GM12801 (cell line): ENCODE measurements at regions not wholly inside any gene's neighbourhood (a gene's known extent, or its start where the extent isn't known, plus 50 kb on each side); places are given as distances from the start of the nearest gene placed in this dataset.

Experiments used
- CTCF ChIP-seq: IDR thresholded peaks from one replicate; pipeline ENCODE4 v1.5.1; 2011; ENCODE audit warnings: control low read depth; ENCODE audit not compliant: insufficient read length; ENCODE audit errors: extremely low read depth

DNA sequence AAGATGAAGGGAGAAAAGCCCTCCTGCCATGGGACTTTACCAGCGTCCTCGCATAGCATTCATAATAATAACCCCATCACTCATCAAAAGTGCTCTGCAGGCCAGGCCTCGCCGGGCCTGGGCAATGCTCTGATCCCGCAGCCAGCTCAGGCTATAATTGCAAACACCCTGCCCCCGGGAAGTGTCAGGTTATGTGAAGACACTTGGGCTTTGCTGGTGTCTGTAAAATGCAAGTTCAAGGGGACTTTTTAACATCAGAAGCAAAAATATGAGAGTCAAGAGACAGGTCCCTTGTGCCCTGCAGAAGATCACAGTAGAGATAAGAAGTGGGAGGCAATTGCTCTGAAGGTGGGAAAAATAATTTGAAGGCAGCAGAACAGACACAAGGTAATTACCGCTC, 381.0 kb downstream of the MAFB start:
- TF ChIP-seq CTCF = no peak

DNA sequence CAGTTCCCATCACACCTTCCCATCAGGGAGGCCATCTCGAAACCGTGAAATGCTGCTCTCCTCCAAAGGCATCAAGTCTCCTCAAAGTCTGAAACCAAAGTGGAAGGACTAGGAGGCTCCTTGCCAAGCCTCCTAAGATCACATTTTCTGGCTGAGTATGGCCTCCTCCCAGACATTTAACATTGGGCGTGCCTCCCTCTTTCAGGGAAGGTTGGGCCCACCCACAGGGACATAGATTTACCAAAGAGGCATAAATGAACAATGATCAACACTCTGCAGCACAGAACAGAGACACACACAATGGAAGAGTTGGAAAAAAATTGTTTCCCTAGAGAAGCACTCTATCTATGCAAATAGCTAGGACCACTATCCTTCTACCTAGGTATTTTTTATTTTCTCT, 381.8 kb downstream of the MAFB start:
- no peak for TF ChIP-seq CTCF

DNA sequence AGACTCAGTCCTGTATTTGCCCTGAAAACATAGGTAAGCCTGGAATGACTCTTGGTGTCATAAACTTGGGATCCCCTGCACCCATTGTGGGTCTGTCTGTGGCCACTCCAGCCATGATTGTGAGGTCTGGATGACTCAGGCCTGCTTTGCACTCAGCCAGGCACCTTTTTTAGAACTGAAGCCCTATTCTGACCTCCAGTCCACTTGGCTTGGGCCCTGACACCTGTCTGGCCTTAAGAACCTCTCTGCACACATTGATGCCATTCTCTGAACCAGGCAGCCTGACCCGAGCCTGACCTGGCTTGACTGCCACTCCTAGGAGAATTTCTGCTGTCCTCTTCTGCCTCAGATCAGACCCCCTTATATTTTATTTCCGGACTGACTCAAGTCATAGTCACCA, 383.7 kb downstream of the MAFB start:
- no peak for TF ChIP-seq CTCF

DNA sequence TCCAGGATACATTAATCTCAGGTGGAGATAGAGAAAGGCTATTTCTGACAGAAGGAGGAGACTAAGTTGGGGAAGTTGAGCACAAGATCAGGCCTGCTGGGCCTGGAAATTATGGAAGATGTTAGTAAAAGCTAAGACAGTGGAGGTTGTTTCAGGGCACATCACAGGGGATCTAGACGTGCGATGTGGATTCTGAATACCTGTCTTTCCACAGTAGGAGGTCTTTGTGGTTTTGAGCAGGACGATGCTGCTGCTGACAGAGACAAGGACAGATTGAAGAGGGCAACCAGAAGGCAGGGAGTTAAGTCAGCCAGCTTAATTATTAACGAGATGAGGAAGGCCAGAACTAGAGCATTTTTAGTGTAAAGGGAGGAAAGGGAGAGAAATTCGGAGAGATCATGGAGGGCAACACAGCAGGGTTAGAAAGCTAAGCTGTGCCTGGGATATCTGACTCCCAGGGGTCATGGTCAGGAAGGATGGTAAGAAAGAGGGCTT, 384.9 kb downstream of the MAFB start:
- no peak for TF ChIP-seq CTCF

DNA sequence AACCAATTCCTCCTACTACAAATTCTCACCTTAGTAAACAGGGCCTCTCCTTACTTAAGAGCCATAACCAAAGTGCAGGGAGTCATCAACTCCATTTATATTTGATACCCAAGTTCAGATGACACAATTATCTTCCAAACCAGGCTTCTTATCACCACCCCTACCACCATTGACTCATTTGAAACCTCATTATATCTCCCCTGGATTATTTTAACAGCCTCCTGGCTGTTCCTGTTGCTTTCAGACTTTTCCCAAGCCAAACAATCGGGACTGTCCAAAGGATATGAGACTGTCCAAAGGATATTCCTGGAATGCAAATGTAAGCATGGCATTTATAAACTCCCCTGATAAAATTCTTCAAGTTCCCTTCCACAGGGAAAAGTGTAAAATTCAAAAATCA, 394.3 kb downstream of the MAFB start:
- TF ChIP-seq CTCF = no peak

- no peak for TF ChIP-seq CTCF
These were observed 394.9 kb downstream of the MAFB start for GRCh38 chr20:40294175-40294574.

GRCh38 chr20:40293740-40294139, 395.3 kb downstream of the MAFB start:
- TF ChIP-seq CTCF = no peak
